ENCODE measurements at regions not wholly inside any gene's neighbourhood (a gene's known extent, or its start where the extent isn't known, plus 50 kb on each side); places are given as distances from the start of the nearest gene placed in this dataset.

GRCh38 chrX:5536261-5536660, 692.4 kb downstream of the NLGN4X start:
- H3K4me3 ChIP-seq (ENCODE audit: low read length in 3 of 3): no peak overlapping the region
- no peaks in the 10 kb centered on the region for H3K9me3 ChIP-seq (ENCODE audit: control insufficient read depth in 2 of 3, insufficient read depth in 1 of 3, low read length in 3 of 3)
- H3K36me3 ChIP-seq (ENCODE audit: control insufficient read depth in 2 of 3, insufficient read depth in 3 of 3, low read length in 3 of 3): no peaks in the 10 kb centered on the region
- H3K9ac ChIP-seq (ENCODE audit: low read length in 3 of 3): no peak overlapping the region
- intact Hi-C loops (cut with DNase I): no loop called here
- DNase-seq (no peak), FAIRE-seq (no peak)
- no peak overlapping the region for H3K27ac ChIP-seq (ENCODE audit: low read depth in 2 of 2, low read length in 2 of 2)
- TF ChIP-seq, protein P1, sequence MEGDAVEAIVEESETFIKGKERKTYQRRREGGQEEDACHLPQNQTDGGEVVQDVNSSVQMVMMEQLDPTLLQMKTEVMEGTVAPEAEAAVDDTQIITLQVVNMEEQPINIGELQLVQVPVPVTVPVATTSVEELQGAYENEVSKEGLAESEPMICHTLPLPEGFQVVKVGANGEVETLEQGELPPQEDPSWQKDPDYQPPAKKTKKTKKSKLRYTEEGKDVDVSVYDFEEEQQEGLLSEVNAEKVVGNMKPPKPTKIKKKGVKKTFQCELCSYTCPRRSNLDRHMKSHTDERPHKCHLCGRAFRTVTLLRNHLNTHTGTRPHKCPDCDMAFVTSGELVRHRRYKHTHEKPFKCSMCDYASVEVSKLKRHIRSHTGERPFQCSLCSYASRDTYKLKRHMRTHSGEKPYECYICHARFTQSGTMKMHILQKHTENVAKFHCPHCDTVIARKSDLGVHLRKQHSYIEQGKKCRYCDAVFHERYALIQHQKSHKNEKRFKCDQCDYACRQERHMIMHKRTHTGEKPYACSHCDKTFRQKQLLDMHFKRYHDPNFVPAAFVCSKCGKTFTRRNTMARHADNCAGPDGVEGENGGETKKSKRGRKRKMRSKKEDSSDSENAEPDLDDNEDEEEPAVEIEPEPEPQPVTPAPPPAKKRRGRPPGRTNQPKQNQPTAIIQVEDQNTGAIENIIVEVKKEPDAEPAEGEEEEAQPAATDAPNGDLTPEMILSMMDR (IDR thresholded peaks at IDR 0.05; ENCODE audit: borderline replicate concordance, extremely low read depth, insufficient read depth): no peak
- H3K4me1 ChIP-seq (ENCODE audit: control insufficient read depth in 2 of 3, insufficient read depth in 2 of 3, low read depth in 1 of 3, low read length in 3 of 3): no peaks in the 10 kb centered on the region
- no peaks in the 10 kb centered on the region for H3K27me3 ChIP-seq (ENCODE audit: control insufficient read depth, insufficient read depth, low read length)

DNA sequence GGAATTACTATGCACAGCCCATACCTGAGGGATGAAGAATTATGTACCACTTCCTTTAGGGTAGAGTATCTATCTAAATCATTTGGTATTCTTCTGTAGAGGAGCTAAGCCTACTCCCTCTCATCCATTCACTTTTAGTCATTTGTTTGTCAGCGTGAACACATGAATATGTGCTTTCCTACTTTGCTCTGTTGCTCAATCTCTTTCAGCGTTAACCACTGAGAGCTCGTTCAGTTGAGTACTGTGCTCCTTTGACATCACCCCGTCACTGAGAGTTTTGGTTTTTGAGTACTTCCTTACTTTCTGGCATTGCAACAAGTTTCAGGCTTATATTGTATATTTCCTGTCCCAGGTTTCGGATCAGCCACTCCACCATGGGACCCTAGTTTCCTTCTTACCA, 700.6 kb downstream of the NLGN4X start:
- no peaks in the 10 kb centered on the region for H3K27me3 ChIP-seq (ENCODE audit: control insufficient read depth, insufficient read depth, low read length)
- H3K4me3 ChIP-seq (ENCODE audit: low read length in 3 of 3): no peak overlapping the region
- H3K4me1 ChIP-seq (ENCODE audit: control insufficient read depth in 2 of 3, insufficient read depth in 2 of 3, low read depth in 1 of 3, low read length in 3 of 3): no peaks in the 10 kb centered on the region
- no peaks in the 10 kb centered on the region for H3K36me3 ChIP-seq (ENCODE audit: control insufficient read depth in 2 of 3, insufficient read depth in 3 of 3, low read length in 3 of 3)
- TF ChIP-seq, protein P1 (IDR thresholded peaks at IDR 0.05; ENCODE audit: borderline replicate concordance, extremely low read depth, insufficient read depth): no peak
- H3K27ac ChIP-seq (ENCODE audit: low read depth in 2 of 2, low read length in 2 of 2): no peak overlapping the region
- H3K9ac ChIP-seq (ENCODE audit: low read length in 3 of 3): no peak overlapping the region
- no peaks in the 10 kb centered on the region for H3K9me3 ChIP-seq (ENCODE audit: control insufficient read depth in 2 of 3, insufficient read depth in 1 of 3, low read length in 3 of 3)
- DNase-seq (no peak), FAIRE-seq (no peak)
- intact Hi-C loops (cut with DNase I): no loop called here

- intact Hi-C loops (cut with DNase I): no loop called here
- no peaks in the 10 kb centered on the region for H3K27me3 ChIP-seq (ENCODE audit: control insufficient read depth, insufficient read depth, low read length)
- no peaks in the 10 kb centered on the region for H3K4me1 ChIP-seq (ENCODE audit: control insufficient read depth in 2 of 3, insufficient read depth in 2 of 3, low read depth in 1 of 3, low read length in 3 of 3)
- TF ChIP-seq, protein P1 (IDR thresholded peaks at IDR 0.05; ENCODE audit: borderline replicate concordance, extremely low read depth, insufficient read depth): no peak
- FAIRE-seq (no peak), DNase-seq (no peak)
- no peak overlapping the region for H3K4me3 ChIP-seq (ENCODE audit: low read length in 3 of 3)
- no peaks in the 10 kb centered on the region for H3K9me3 ChIP-seq (ENCODE audit: control insufficient read depth in 2 of 3, insufficient read depth in 1 of 3, low read length in 3 of 3)
- no peaks in the 10 kb centered on the region for H3K36me3 ChIP-seq (ENCODE audit: control insufficient read depth in 2 of 3, insufficient read depth in 3 of 3, low read length in 3 of 3)
- no peak overlapping the region for H3K9ac ChIP-seq (ENCODE audit: low read length in 3 of 3)
- H3K27ac ChIP-seq (ENCODE audit: low read depth in 2 of 2, low read length in 2 of 2): no peak overlapping the region
Measured at GRCh38 chrX:5526191-5526590, 702.5 kb downstream of the NLGN4X start.
